ENCODE measurements at regions not wholly inside any gene's neighbourhood (a gene's known extent, or its start where the extent isn't known, plus 50 kb on each side); places are given as distances from the start of the nearest gene placed in this dataset.

GRCh38 chr2:5562426-5562825 lies 129.8 kb upstream of the SOX11 start:
- TF ChIP-seq POLR2AphosphoS5 (IDR thresholded peaks at IDR 0.05; ENCODE audit: borderline replicate concordance, low read depth, low read length) (no peak), EZH2 (IDR thresholded peaks at IDR 0.05) (no peak), FOXP2 (optimal IDR thresholded peaks at IDR 0.05; ENCODE audit: control extremely low read depth, extremely low read length, insufficient read depth) (no peak)
